Thyroid gland (tissue), 4 donors: ENCODE measurements at regions not wholly inside any gene's neighbourhood (a gene's known extent, or its start where the extent isn't known, plus 50 kb on each side); places are given as distances from the start of the nearest gene placed in this dataset.

Source experiments
- POLR2A ChIP-seq, 2 donors: fragments of 450-650 bp; IDR thresholded peaks; one replicate each; pipeline ENCODE4 v1.6.1; 2017; ENCODE audit warnings: antibody characterized with exemption in 2 of 2, mild to moderate bottlenecking in 2 of 2, moderate library complexity in 1 of 2
- TF ChIP-seq, protein P1 (sequence below), 6 experiments: fragments of 200-600 bp in 3 of 6; fragments of 450-650 bp in 3 of 6; sonication (generic) in 3 of 6; IDR thresholded peaks; one replicate each; pipeline ENCODE4 v1.5.1; 2016 to 2019; ENCODE audit warnings: antibody characterized with exemption in 6 of 6, mild to moderate bottlenecking in 2 of 6, inconsistent platforms in 1 of 6, moderate library complexity in 1 of 6

DNA sequence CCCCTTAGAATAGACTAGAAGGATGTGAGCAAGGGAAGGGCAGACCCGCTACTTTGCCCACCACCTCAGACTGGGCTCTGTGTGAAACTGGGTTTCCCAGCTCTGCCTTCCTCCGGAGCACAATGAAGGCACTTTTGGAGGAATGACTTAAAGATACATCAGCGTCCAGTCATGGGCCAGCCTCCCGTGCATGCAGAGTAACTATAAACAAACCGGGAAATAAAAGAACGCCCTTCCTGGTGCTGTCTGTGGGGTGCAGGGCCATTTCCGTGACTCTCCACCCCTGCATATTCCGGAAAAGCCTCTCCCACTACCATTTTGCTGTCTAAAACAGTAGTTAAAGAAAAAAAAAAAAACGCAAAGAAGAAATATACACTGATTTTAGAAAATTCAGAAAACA is 165.9 kb upstream of the IRX4 start:
- TF ChIP-seq POLR2A (IDR thresholded peaks at IDR 0.05): no peak
- TF ChIP-seq, protein P1, sequence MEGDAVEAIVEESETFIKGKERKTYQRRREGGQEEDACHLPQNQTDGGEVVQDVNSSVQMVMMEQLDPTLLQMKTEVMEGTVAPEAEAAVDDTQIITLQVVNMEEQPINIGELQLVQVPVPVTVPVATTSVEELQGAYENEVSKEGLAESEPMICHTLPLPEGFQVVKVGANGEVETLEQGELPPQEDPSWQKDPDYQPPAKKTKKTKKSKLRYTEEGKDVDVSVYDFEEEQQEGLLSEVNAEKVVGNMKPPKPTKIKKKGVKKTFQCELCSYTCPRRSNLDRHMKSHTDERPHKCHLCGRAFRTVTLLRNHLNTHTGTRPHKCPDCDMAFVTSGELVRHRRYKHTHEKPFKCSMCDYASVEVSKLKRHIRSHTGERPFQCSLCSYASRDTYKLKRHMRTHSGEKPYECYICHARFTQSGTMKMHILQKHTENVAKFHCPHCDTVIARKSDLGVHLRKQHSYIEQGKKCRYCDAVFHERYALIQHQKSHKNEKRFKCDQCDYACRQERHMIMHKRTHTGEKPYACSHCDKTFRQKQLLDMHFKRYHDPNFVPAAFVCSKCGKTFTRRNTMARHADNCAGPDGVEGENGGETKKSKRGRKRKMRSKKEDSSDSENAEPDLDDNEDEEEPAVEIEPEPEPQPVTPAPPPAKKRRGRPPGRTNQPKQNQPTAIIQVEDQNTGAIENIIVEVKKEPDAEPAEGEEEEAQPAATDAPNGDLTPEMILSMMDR (IDR thresholded peaks at IDR 0.05): no peak
